HCT116 (cell line): ENCODE measurements at regions not wholly inside any gene's neighbourhood (a gene's known extent, or its start where the extent isn't known, plus 50 kb on each side); places are given as distances from the start of the nearest gene placed in this dataset.

Experiments
- ATAC-seq: fragments of 200-7000 bp; cut with Tn5 transposase; 2 replicates; pipeline ENCODE4 v1.9.1; 2020; ENCODE audit warnings: mild to moderate bottlenecking, moderate library complexity
- BruUV-seq: library from RNA; stranded (reverse); fragments of 400-500 nt; replicated peaks from 2 replicates; lab custom pipeline; 2021; lab: Mats Ljungman, UMichigan
- CTCF ChIA-PET: fragments of 300-600 bp; sonication (Branson Sonifier 250); formaldehyde crosslinking; loops from one replicate; lab custom pipeline; 2021; ENCODE audit warnings: antibody characterized with exemption; lab: Charles Lee
- POLR2A ChIA-PET: fragments of 300-600, 350-600 bp; sonication (Branson Sonifier 250); formaldehyde crosslinking; loops from one replicate; lab custom pipeline; 2021; ENCODE audit warnings: antibody characterized with exemption; lab: Charles Lee
- RAD21 ChIA-PET, 2 experiments: fragments of 300-600 bp; sonication (Branson Sonifier 250); formaldehyde crosslinking; loops; one replicate each; lab custom pipeline; 2023; ENCODE audit warnings: low total read pairs in 2 of 2; ENCODE audit not compliant: uncharacterized antibody in 2 of 2, unreplicated experiment in 2 of 2, low non-redundant PET in 1 of 2; lab: Charles Lee
- DNase-seq: peaks from one replicate; pipeline ENCODE4 v3.0.0-alpha.2; 2010; ENCODE audit warnings: low read depth, low spot score
- H2AFZ ChIP-seq: fragments of 200-600 bp; shearing (Covaris generic), sonication (generic); 2 replicates; pipeline ENCODE4 v1.6.1; 2017; ENCODE audit warnings: low read depth, mixed run types, mixed read lengths, antibody characterized with exemption, low read length; ENCODE audit not compliant: poor library complexity, severe bottlenecking
- H3K27ac ChIP-seq: 2 replicates; pipeline ENCODE4 v1.5.1; 2012; ENCODE audit warnings: low read depth, low read length
- H3K27me3 ChIP-seq: fragments of 200-600 bp; sonication (generic); 2 replicates; pipeline ENCODE4 v1.6.1; 2016; ENCODE audit warnings: mixed run types, low read length, mixed read lengths; ENCODE audit not compliant: insufficient read depth
- H3K36me3 ChIP-seq, 2 experiments: fragments of 200-500 bp in 1 of 2; fragments of 200-600 bp in 1 of 2; sonication (Bioruptor generic) in 1 of 2; sonication (generic) in 1 of 2; 2 replicates each; pipeline versions ENCODE4 v1.5.1 to v1.6.1; 2014 to 2016; ENCODE audit warnings: low read length in 2 of 2, inconsistent platforms in 1 of 2, mixed read lengths in 1 of 2, mixed run types in 1 of 2; ENCODE audit not compliant: insufficient read depth in 2 of 2, control insufficient read depth in 1 of 2
- H3K4me1 ChIP-seq, 2 experiments: fragments of 200-600 bp in 1 of 2; sonication (generic) in 1 of 2; 2 replicates each; pipeline versions ENCODE4 v1.5.1 to v1.6.1; 2012 to 2017; ENCODE audit warnings: low read length in 2 of 2, inconsistent platforms in 1 of 2, mild to moderate bottlenecking in 1 of 2, mixed read lengths in 1 of 2, mixed run types in 1 of 2, moderate library complexity in 1 of 2; ENCODE audit not compliant: insufficient read depth in 2 of 2, control insufficient read depth in 1 of 2
- H3K4me2 ChIP-seq: fragments of 200-600 bp; sonication (generic); 2 replicates; pipeline ENCODE4 v1.6.1; 2017; ENCODE audit warnings: mixed run types, low read length, mixed read lengths
- H3K4me3 ChIP-seq, 2 experiments: fragments of 200-600 bp in 1 of 2; sonication (generic) in 1 of 2; replicated peaks in 1 of 2; 2 replicates each; pipeline ENCODE4 v1.5.1; 2011 to 2016; ENCODE audit warnings: low read length in 2 of 2, control low read depth in 1 of 2, low read depth in 1 of 2, mild to moderate bottlenecking in 1 of 2, mixed read lengths in 1 of 2, mixed run types in 1 of 2
- H3K79me2 ChIP-seq: fragments of 200-600 bp; sonication (generic); 2 replicates; pipeline ENCODE4 v1.6.1; 2017; ENCODE audit warnings: mild to moderate bottlenecking, mixed run types, low read length, moderate library complexity, mixed read lengths; ENCODE audit not compliant: insufficient read depth
- H3K9ac ChIP-seq: fragments of 200-600 bp; sonication (generic); 2 replicates; pipeline ENCODE4 v1.6.1; 2016; ENCODE audit warnings: low read length, mixed read lengths
- H3K9me2 ChIP-seq: fragments of 200-600 bp; sonication (generic), shearing (Covaris generic); 2 replicates; pipeline ENCODE4 v1.6.1; 2017; ENCODE audit warnings: mixed run types, mild to moderate bottlenecking, moderate library complexity; ENCODE audit not compliant: insufficient read depth
- H3K9me3 ChIP-seq, 2 experiments: fragments of 200-500 bp in 1 of 2; fragments of 200-600 bp in 1 of 2; sonication (Bioruptor generic) in 1 of 2; sonication (generic) in 1 of 2; 2 replicates each; pipeline ENCODE4 v1.6.1; 2014 to 2017; ENCODE audit warnings: low read length in 2 of 2, mixed read lengths in 2 of 2, inconsistent platforms in 1 of 2, low read depth in 1 of 2, mild to moderate bottlenecking in 1 of 2, mixed run types in 1 of 2, moderate library complexity in 1 of 2; ENCODE audit not compliant: control insufficient read depth in 1 of 2, insufficient read depth in 1 of 2
- H4K20me1 ChIP-seq: fragments of 200-600 bp; sonication (generic), shearing (Covaris generic); 2 replicates; pipeline ENCODE4 v1.6.1; 2017; ENCODE audit warnings: mixed run types, mild to moderate bottlenecking, moderate library complexity; ENCODE audit not compliant: insufficient read depth
- CBX3 ChIP-seq: IDR thresholded peaks from 2 replicates; pipeline ENCODE4 v1.6.1; 2012; ENCODE audit warnings: low read depth
- CEBPB ChIP-seq: IDR thresholded peaks from 2 replicates; pipeline ENCODE4 v1.6.1; 2012; ENCODE audit warnings: low read depth
- EZH2 ChIP-seq: fragments of 200-600 bp; sonication (generic); IDR thresholded peaks from 2 replicates; pipeline ENCODE4 v1.6.1; 2017; ENCODE audit warnings: antibody characterized with exemption, mixed run types
- JUND ChIP-seq: IDR thresholded peaks from 2 replicates; pipeline ENCODE4 v1.6.1; 2012
- RAD21 ChIP-seq: IDR thresholded peaks from 2 replicates; pipeline ENCODE4 v1.6.1; 2012; ENCODE audit warnings: low read depth, mild to moderate bottlenecking
- SIN3A ChIP-seq: IDR thresholded peaks from 2 replicates; pipeline ENCODE4 v1.6.1; 2012; ENCODE audit warnings: low read depth
- SP1 ChIP-seq: IDR thresholded peaks from 2 replicates; pipeline ENCODE4 v1.6.1; 2012; ENCODE audit warnings: low read depth
- TCF7L2 ChIP-seq: IDR thresholded peaks from 2 replicates; pipeline ENCODE4 v1.7.0; 2011; ENCODE audit warnings: borderline replicate concordance, inconsistent platforms; ENCODE audit not compliant: insufficient read depth, insufficient read length; ENCODE audit errors: extremely low read depth
- YY1 ChIP-seq: IDR thresholded peaks from 2 replicates; pipeline ENCODE4 v1.6.1; 2011; ENCODE audit warnings: low read length, low read depth, moderate library complexity, mild to moderate bottlenecking; ENCODE audit not compliant: insufficient replicate concordance; ENCODE audit errors: extremely low read depth
- intact Hi-C: fragments of 100-400 bp; cut with micrococcal nuclease; formaldehyde crosslinking; loops from 2 replicates; pipeline ENCODE4 v1.10.0; 2022
- TF ChIP-seq, protein P1 (sequence below), 3 experiments: fragments of 200-600 bp in 1 of 3; sonication (generic) in 1 of 3; IDR thresholded peaks in 2 of 3; conservative IDR thresholded peaks in 1 of 3; 2 replicates each; pipeline ENCODE4 v1.5.1; 2012 to 2017; ENCODE audit warnings: low read depth in 2 of 3, low read length in 2 of 3, antibody characterized with exemption in 1 of 3, borderline replicate concordance in 1 of 3, control low read depth in 1 of 3, mild to moderate bottlenecking in 1 of 3, mixed read lengths in 1 of 3, mixed run types in 1 of 3, moderate library complexity in 1 of 3; ENCODE audit not compliant: insufficient read depth in 1 of 3
- TF ChIP-seq, protein P2 (sequence below): IDR thresholded peaks from 2 replicates; pipeline ENCODE4 v1.6.1; 2011; ENCODE audit warnings: mild to moderate bottlenecking, low read length, moderate library complexity; ENCODE audit not compliant: insufficient replicate concordance; ENCODE audit errors: extremely low read depth

DNA sequence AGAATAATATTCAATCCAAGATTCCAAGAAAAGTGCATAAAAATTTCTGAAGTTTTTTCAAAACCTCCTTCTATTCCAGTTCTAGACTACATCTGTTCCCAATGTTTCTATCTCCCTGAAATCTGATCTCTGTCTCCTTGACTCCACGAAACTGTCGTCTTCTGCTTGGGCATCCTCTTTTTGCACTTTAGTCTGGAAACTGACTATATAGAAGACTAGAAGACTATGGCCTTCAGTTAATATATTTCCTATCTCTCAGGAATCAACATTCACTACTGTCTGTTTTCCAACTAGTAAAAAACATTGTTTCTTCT lies 745.4 kb upstream of the ADGRB3 start:
- Histone ChIP-seq H3K4me2 (no peak overlapping the region), H3K9me2 (no peaks in the 10 kb centered on the region), H2AFZ (no peak overlapping the region), H3K79me2 (no peaks in the 10 kb centered on the region), H3K27me3 (no peaks in the 10 kb centered on the region), H3K9me3 (peaks cover 4 to 11% of the 10 kb centered on the region in 2 experiments; a peak in 2 of 4 replicates), H3K4me1 (no peaks in the 10 kb centered on the region), H4K20me1 (no peaks in the 10 kb centered on the region), H3K9ac (no peak overlapping the region), H3K4me3 (no peak overlapping the region), H3K36me3 (no peaks in the 10 kb centered on the region), H3K27ac (no peak overlapping the region)
- DNase-seq (no peak), ATAC-seq (no peak)
- CTCF ChIA-PET = no interaction called here
- TF ChIP-seq, protein P1, sequence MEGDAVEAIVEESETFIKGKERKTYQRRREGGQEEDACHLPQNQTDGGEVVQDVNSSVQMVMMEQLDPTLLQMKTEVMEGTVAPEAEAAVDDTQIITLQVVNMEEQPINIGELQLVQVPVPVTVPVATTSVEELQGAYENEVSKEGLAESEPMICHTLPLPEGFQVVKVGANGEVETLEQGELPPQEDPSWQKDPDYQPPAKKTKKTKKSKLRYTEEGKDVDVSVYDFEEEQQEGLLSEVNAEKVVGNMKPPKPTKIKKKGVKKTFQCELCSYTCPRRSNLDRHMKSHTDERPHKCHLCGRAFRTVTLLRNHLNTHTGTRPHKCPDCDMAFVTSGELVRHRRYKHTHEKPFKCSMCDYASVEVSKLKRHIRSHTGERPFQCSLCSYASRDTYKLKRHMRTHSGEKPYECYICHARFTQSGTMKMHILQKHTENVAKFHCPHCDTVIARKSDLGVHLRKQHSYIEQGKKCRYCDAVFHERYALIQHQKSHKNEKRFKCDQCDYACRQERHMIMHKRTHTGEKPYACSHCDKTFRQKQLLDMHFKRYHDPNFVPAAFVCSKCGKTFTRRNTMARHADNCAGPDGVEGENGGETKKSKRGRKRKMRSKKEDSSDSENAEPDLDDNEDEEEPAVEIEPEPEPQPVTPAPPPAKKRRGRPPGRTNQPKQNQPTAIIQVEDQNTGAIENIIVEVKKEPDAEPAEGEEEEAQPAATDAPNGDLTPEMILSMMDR (IDR thresholded peaks at IDR 0.05 in 2 of 3, conservative IDR thresholded peaks at IDR 0.05 in 1 of 3; ENCODE audit: borderline replicate concordance in 1 of 3, insufficient read depth in 1 of 3, low read depth in 2 of 3, low read length in 2 of 3) = no peak
- no peak for TF ChIP-seq YY1
- TF ChIP-seq SIN3A = no peak
- TF ChIP-seq, protein P2, sequence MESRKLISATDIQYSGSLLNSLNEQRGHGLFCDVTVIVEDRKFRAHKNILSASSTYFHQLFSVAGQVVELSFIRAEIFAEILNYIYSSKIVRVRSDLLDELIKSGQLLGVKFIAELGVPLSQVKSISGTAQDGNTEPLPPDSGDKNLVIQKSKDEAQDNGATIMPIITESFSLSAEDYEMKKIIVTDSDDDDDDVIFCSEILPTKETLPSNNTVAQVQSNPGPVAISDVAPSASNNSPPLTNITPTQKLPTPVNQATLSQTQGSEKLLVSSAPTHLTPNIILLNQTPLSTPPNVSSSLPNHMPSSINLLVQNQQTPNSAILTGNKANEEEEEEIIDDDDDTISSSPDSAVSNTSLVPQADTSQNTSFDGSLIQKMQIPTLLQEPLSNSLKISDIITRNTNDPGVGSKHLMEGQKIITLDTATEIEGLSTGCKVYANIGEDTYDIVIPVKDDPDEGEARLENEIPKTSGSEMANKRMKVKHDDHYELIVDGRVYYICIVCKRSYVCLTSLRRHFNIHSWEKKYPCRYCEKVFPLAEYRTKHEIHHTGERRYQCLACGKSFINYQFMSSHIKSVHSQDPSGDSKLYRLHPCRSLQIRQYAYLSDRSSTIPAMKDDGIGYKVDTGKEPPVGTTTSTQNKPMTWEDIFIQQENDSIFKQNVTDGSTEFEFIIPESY = no peak
- TF ChIP-seq CEBPB = no peak
- TF ChIP-seq CBX3 = no peak
- TF ChIP-seq JUND = no peak
- no peak for TF ChIP-seq SP1
- no peak for TF ChIP-seq EZH2
- TF ChIP-seq RAD21 = no peak
- no peak for TF ChIP-seq TCF7L2
- no TSS peak for BruUV-seq
- intact Hi-C loops = no loop called here
- RAD21 ChIA-PET = no interaction called here
- POLR2A ChIA-PET = no interaction called here
